ENCODE measurements at regions not wholly inside any gene's neighbourhood (a gene's known extent, or its start where the extent isn't known, plus 50 kb on each side); places are given as distances from the start of the nearest gene placed in this dataset.

- WGBS (ENCODE audit: insufficient coverage, insufficient replicate concordance, low lambda C conversion rate, missing lambda C conversion rate) = 24% methylated on average over 4 of the region's 4 CpGs
- in situ Hi-C loops (cut with MboI) = no loop called here
- H3K9ac ChIP-seq (ENCODE audit: control insufficient read depth, insufficient read depth, low read length) = no peak overlapping the region
- ChIA-PET POLR2A (no interaction called here), RAD21 (ENCODE audit: unreplicated experiment) (no interaction called here), SMC1A (ENCODE audit: uncharacterized antibody, unreplicated experiment) (no interaction called here), CTCF (no interaction called here)
- no peaks in the 10 kb centered on the region for H3K36me3 ChIP-seq (ENCODE audit: control insufficient read depth in 2 of 2, insufficient read depth in 2 of 2, low read length in 1 of 2)
- no TSS peak for BruUV-seq (replicated peaks)
- no peaks in the 10 kb centered on the region for H3K4me1 ChIP-seq (ENCODE audit: control insufficient read depth, insufficient read depth, low read length)
- no peak overlapping the region for H3K27ac ChIP-seq (ENCODE audit: control insufficient read depth, insufficient read depth)
- H4K20me1 ChIP-seq (ENCODE audit: control insufficient read depth, insufficient read depth) = no peaks in the 10 kb centered on the region
- intact Hi-C loops (cut with micrococcal nuclease; ENCODE audit: unreplicated experiment) = no loop called here
- ATAC-seq = no peak
- no peak overlapping the region for H3K4me2 ChIP-seq (ENCODE audit: control insufficient read depth, insufficient read depth)
- H3K9me3 ChIP-seq (replicated peaks; ENCODE audit: control insufficient read depth, insufficient read depth, low read length) = no peaks in the 10 kb centered on the region
- DNase-seq (ENCODE audit: low read depth, low spot score) = no peak
- no peaks in the 10 kb centered on the region for H3K27me3 ChIP-seq (replicated peaks in 1 of 2; ENCODE audit: control insufficient read depth in 2 of 2, insufficient read depth in 2 of 2, low read length in 1 of 2)
- H3K79me2 ChIP-seq (ENCODE audit: control insufficient read depth, insufficient read depth, low read length) = no peaks in the 10 kb centered on the region
- no peak overlapping the region for H2AFZ ChIP-seq (ENCODE audit: control insufficient read depth, low read depth, low read length)
- no peak for FAIRE-seq
- no peak overlapping the region for H3K4me3 ChIP-seq
- TF ChIP-seq, protein P1, sequence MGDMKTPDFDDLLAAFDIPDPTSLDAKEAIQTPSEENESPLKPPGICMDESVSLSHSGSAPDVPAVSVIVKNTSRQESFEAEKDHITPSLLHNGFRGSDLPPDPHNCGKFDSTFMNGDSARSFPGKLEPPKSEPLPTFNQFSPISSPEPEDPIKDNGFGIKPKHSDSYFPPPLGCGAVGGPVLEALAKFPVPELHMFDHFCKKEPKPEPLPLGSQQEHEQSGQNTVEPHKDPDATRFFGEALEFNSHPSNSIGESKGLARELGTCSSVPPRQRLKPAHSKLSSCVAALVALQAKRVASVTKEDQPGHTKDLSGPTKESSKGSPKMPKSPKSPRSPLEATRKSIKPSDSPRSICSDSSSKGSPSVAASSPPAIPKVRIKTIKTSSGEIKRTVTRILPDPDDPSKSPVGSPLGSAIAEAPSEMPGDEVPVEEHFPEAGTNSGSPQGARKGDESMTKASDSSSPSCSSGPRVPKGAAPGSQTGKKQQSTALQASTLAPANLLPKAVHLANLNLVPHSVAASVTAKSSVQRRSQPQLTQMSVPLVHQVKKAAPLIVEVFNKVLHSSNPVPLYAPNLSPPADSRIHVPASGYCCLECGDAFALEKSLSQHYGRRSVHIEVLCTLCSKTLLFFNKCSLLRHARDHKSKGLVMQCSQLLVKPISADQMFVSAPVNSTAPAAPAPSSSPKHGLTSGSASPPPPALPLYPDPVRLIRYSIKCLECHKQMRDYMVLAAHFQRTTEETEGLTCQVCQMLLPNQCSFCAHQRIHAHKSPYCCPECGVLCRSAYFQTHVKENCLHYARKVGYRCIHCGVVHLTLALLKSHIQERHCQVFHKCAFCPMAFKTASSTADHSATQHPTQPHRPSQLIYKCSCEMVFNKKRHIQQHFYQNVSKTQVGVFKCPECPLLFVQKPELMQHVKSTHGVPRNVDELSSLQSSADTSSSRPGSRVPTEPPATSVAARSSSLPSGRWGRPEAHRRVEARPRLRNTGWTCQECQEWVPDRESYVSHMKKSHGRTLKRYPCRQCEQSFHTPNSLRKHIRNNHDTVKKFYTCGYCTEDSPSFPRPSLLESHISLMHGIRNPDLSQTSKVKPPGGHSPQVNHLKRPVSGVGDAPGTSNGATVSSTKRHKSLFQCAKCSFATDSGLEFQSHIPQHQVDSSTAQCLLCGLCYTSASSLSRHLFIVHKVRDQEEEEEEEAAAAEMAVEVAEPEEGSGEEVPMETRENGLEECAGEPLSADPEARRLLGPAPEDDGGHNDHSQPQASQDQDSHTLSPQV (IDR thresholded peaks at IDR 0.05) = no peak
- no peak for TF ChIP-seq SMAD5 (IDR thresholded peaks at IDR 0.05; ENCODE audit: low read depth)
- no peak for TF ChIP-seq PAX5 (IDR thresholded peaks at IDR 0.05; ENCODE audit: borderline replicate concordance, low read depth, low read length)
- TF ChIP-seq RFX5 (IDR thresholded peaks at IDR 0.05; ENCODE audit: low read depth, low read length) = no peak
- TF ChIP-seq, protein P2, sequence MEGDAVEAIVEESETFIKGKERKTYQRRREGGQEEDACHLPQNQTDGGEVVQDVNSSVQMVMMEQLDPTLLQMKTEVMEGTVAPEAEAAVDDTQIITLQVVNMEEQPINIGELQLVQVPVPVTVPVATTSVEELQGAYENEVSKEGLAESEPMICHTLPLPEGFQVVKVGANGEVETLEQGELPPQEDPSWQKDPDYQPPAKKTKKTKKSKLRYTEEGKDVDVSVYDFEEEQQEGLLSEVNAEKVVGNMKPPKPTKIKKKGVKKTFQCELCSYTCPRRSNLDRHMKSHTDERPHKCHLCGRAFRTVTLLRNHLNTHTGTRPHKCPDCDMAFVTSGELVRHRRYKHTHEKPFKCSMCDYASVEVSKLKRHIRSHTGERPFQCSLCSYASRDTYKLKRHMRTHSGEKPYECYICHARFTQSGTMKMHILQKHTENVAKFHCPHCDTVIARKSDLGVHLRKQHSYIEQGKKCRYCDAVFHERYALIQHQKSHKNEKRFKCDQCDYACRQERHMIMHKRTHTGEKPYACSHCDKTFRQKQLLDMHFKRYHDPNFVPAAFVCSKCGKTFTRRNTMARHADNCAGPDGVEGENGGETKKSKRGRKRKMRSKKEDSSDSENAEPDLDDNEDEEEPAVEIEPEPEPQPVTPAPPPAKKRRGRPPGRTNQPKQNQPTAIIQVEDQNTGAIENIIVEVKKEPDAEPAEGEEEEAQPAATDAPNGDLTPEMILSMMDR (IDR thresholded peaks at IDR 0.05 in 2 of 3, conservative IDR thresholded peaks at IDR 0.05 in 1 of 3; ENCODE audit: control insufficient read depth in 2 of 3, extremely low read depth in 1 of 3, insufficient read depth in 1 of 3, low read depth in 3 of 3, low read length in 3 of 3) = no peak; a peak in 1 of 6 replicates
- no peak for TF ChIP-seq FOXM1 (IDR thresholded peaks at IDR 0.05; ENCODE audit: low read depth, low read length)
- TF ChIP-seq BHLHE40 (IDR thresholded peaks at IDR 0.05; ENCODE audit: borderline replicate concordance in 1 of 2, low read depth in 2 of 2, low read length in 1 of 2) = no peak
- TF ChIP-seq USF1 (IDR thresholded peaks at IDR 0.05; ENCODE audit: borderline replicate concordance, extremely low read length, insufficient read depth, low read depth, low read length) = no peak
- no peak for TF ChIP-seq PAX8 (IDR thresholded peaks at IDR 0.05)
- no peak for TF ChIP-seq NR2F1 (conservative IDR thresholded peaks at IDR 0.05)
- no peak for TF ChIP-seq POLR2A (IDR thresholded peaks at IDR 0.05; ENCODE audit: low read depth, low read length)
- no peak for TF ChIP-seq GATAD2B (conservative IDR thresholded peaks at IDR 0.05; ENCODE audit: low read depth)
- no peak for TF ChIP-seq YY1 (IDR thresholded peaks at IDR 0.05; ENCODE audit: low read depth, low read length)
- no peak for TF ChIP-seq ZBTB33 (IDR thresholded peaks at IDR 0.05)
- TF ChIP-seq MTA3 (IDR thresholded peaks at IDR 0.05; ENCODE audit: borderline replicate concordance, low read length) = no peak
- no peak for TF ChIP-seq NFIC (IDR thresholded peaks at IDR 0.05; ENCODE audit: low read depth, low read length)
Observed at GRCh38 chr5:24232929-24233498, 411.8 kb downstream of the CDH10 start.

Measured in GM12878 (cell line).